Occipital lobe (tissue), 1 donor: ENCODE measurements at regions not wholly inside any gene's neighbourhood (a gene's known extent, or its start where the extent isn't known, plus 50 kb on each side); places are given as distances from the start of the nearest gene placed in this dataset.

Experiments used
- DNase-seq: peaks from one replicate; lab custom pipeline; 2025; lab: John Stamatoyannopoulos, UW

DNA sequence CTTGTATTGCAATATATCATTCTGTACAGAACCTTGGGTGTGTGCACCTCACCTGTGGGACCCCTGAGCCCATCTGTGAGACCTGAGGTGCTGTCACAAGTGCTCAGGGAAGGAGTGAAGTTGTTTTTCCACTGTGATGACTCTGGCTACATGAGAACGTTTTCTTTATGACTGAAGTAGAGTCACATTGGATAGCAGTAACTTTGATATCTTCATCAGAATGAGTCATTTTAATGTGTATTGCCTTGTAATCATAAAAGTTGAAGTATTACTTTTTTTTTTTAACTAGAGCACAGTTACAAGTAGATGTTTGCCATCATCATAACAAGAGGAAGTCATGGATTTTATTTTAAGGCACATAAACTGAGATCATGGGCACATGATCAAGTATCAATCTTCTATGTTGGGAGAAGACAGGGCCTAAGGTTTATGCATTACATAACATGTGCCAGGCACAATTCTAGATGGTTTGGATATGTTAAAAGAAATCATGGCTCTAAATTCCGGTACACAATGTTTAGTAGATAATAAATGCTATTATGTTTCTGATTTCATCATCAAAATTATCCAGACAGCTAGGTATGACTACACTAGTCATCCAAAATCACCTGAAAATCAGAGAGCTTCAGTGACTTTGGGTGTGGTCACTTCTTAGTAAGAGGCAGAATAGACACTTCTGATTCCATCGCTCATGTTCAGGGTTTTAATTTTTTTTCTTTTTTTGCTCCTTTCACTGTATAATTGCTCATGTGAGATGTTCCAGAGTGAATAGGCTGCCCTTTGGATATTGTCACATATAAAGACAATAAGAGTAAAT, 82.7 kb upstream of the KLF6 start:
- no peak for DNase-seq

DNA sequence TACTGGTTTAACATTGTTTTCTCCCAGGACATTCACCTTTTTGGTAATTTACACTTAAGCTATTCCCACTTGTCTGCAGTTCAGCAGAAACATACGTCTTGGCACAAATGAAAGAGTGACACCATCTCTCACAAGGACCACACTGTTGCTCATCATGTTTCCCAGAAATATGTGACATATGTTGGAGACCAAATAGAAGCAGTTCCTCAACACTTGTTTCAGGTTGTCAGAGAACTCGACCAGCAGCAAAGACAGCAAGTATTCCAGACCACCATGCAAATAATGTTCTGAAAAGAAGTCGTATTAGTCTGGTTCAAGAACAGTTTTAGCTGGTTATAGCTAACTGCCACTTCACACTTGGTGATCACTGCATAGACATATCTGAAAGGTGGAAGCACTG, 81.3 kb upstream of the KLF6 start:
- no peak for DNase-seq

DNA sequence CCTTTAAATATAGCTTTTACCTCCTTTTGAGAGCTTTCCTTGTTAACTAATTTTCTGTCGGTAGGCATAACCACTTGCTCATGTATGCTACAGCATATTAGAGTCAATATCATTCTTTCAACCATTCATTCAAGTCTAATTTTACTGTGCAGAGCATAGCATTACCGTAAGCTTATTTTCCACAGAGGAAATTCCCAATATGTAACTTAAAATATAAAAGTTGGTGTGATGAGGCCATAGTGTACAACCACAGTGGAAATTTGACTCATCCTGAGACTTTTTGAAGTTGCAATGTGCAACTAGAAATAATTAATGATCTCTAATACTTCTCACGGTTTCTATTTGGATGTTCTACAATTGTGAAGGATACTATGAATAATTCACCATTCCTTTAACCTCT, 80.6 kb upstream of the KLF6 start:
- no peak for DNase-seq

DNA sequence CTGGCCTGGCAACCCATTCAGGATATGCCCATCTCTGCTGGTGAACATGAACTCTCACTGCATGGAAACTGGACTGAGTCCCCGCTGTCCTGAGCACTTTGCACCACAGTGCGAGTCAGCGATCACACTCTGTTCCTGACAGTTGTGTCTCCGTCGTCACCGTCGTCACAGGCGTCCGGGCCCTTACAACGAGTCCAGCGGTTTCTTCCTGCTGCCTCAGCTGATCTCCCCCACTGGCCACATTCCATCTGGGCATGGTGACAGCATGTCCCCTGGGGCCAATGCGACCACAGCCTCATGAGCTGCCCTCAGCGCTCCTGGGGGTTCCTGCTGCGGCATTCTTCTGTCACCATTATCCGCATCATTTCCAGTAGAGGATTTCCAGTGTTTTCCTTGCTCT, 76.8 kb upstream of the KLF6 start:
- DNase-seq, result no peak

DNA sequence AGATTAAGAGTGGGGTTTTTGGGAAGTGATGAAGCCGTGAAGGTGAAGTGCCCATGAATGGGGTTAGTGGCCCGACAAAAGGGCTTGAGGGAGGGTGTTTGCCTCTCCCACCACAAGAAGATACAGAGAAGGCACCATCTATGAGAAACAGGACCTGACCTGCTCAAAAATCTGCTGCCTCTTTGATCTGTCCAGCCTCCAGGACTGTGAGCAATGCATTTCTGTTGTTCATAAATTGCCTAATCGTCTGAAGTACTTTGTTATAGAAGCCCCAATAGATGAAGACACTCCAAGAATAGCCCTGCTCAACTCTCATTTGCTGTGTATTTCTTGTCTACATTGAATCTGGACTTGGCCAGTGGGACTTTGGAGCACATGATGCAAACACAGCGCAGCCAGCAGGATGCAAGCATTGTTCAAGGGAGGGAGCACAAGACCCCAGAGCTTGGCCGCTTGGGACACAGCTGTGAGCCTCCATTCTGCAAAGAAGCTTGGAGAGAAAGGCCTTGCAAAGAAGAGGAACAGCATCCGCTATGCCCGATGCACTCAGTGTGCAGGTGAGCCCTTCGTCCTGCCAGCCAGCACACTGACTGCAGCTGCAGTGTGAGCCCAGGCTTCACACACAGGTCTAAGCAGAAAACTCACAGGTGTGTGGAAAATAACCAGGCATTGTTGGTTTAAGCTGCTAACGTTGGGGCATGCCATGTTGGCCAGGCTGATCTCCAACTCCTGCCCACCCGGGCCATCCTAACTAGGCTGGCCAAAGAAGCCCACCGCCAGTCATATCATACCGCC, 73.2 kb upstream of the KLF6 start:
- DNase-seq, result no peak

DNA sequence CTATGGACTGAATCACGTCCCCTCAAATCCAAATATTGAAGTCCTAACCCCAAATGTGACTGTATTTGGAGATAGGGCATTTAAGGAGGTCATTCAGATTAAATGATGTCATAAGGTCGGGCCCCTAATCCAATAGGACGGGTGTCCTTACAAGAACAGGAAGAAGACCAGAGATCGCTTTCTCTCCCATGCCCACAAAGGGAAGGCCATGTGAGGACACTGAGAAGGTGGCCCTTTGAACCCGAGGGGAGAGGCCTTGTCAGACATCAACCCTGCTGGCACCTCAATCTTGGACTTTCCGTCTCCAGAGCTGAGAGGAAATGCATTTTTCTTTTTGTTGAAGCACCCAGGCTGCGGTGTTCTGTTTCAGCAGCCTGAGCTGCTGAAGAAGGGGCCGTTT, 72.3 kb upstream of the KLF6 start:
- DNase-seq, result no peak

DNA sequence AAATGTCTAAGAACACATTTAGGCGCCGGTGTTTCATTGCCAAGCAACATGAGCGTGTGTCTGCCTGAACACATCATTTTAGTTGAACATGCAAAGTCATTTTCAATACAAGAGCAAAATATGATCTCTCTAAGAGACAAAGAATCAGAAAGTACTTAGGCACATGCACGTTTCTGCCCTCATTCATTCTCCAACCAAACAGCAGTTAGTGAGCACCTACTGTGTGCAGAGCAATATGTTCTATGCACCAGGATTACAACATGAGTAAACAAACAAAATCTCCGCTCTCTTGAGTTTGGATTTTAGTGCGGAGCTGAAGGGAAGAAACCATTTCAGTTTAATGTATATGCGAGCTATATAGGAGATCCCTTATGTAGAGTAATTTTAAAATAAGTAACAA, 71.6 kb upstream of the KLF6 start:
- DNase-seq, result no peak

DNA sequence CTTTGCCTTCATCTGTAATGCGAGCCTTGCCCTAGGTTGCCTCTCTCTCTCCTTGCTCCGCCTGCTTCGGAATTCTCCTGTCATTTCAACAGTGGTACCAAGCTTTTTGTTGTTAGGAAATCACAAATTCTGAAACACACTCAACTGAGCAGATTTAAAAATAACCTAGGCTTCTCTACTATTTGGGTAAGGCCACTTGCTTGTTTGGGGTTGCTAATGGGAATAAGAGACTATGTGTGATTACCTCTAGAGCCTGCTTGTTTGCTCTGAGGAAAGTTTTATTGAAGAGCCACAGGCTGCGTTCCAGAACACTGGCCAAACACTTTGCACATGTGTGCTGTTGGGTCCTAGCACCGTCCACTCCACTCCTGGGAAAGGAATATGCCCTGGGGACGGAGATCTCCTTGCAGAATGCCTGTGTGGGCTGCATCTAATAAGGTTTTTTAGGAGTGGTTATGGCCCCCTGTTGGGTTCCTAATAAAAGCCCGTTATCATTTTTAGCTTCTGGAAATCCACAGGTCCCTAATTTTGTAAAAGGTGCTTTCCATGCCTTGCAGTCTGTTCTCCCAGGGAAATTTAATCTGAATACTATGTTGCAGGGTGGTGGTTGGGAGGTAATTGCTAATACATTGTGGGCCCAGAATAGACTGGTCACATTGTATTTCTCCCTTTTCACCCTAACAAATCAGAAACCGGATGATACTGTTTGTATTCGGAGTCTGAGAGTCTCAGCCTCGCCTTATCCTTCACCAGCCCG, 68.7 kb upstream of the KLF6 start:
- no peak for DNase-seq

DNA sequence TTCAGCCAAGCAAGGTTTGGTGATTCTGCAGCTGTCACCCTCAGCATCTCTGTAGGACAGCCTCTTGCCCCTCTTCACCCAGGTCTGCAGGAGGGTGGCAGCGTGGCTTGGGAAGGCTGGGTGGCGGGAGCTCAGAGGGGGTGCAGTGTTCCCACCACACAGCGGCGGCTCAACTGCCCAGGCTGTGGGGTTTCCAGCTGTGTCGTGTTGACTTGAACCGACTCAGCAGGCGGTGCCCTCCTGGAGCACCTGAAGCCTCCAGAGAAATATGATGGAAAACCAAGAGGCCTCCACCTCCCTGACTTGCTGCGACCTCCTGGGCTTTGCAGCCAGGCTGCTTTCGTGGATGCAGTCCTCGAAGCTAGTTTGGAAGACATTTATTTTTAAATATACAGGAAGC, 68.0 kb upstream of the KLF6 start:
- no peak for DNase-seq

DNA sequence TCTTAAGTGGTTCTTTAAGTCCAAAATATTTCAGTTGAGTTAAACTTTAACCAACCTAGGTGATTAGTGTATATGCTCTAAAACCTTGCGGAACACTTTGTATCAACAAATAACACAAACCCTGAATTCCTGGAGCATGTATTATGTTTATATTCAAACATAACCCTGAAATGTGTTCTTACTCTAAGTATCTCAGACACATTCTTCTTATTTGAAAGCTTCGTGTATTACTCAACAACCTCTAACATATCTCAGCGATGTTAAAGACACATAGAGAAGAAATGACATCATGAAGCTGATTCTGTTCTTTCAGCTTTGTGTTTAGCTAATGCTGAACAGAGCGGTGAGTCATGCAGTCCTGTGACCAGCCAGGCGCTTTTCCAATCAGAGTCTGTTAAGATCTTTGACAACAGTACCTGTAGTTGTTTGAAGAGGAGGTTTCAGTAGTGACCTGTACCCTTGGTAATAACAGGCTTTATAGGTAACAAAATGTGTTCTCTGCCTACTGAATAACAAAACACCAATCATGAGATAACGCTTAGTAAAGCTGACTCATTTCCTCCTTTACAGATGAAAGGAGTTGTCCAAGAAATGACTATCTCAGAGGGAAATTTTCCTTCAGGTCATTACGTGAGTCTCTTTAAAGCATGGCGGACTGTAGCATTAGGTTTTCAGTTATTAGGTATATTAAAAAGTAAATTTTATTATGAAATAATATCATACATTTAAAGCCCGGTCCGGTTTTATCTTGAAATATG, 67.3 kb upstream of the KLF6 start:
- peak; percentile 8 for DNase-seq

DNA sequence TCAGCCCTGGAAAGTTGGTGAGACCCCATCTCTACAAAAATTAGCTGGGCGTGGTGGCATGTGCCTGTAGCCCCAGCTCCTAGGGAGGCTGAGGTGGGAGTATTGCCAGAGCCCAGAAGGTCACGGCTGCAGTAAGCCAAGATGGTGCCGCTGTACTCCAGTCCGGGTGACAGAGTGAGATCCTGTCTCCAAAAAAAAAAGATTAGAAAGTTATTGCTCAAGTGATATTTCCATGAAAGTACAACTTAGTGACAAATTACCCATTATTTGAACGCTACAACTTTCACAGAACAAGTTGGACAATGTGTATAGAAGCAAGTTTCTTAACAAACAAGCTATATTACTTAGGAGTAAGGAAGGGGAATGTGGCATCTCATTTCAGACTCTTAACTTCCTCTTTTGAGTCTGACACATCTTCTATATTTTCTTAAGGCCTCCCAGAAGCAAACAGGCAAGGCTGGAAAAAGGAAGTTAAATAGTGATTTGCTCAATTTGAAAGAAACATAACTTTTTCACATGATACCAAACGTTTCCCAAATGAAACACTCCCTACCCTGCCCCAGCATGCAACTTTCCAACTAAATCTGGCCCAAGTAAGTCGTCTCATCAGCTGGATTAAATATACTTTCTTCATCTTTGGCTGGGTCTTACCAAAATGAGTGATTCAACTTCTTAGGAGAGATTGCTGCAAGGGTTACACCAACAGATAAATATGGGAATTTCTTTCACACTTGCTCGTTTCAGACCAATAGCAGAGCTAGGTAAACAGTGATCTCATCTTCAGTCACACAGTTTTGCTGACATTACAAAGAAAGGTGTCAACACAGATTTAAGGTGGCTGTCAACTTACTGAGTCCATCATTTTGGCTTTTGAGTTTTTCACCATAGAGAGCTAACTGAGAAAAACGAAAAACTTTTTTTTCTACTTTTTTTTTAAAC, 66.3 kb upstream of the KLF6 start:
- DNase-seq, result no peak

DNA sequence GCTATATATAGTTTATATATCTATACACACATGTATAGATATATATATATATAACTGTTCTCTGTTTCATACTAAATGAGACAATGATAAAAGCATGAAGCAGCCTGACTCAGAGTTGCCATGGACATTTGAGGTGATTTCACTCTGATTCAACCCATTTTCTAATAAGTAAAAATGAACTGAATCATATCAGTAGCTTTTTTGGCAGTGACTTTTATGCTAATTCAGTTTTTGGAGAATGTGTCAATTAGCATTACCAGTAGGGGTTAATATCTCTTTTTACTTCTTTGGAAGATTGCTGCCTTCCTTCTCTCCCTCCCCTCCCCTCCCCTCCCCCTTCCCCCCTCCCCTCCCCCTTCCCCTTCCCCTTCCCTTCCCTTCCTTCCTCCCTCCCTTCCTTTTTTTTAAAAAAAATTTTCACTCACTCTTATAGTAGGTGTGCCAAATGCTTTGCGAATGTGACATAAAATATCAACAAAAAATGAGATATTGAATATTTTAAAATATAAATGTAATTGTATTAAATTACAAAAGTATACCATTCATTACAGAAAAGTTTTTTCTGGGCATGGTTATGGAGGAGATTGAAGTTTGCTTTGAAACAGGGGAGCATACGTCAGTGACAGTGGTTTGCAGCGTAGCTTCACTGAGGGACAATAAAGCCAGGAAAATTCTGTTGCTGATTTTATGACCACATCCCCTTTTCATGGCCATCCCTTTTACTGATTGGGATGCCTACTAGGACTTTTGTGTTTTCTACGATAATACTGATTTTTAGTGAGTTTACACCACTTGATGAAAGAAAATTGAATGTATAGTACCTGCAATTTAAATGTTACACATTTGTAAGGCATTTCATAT, 64.0 kb upstream of the KLF6 start:
- no peak for DNase-seq

DNA sequence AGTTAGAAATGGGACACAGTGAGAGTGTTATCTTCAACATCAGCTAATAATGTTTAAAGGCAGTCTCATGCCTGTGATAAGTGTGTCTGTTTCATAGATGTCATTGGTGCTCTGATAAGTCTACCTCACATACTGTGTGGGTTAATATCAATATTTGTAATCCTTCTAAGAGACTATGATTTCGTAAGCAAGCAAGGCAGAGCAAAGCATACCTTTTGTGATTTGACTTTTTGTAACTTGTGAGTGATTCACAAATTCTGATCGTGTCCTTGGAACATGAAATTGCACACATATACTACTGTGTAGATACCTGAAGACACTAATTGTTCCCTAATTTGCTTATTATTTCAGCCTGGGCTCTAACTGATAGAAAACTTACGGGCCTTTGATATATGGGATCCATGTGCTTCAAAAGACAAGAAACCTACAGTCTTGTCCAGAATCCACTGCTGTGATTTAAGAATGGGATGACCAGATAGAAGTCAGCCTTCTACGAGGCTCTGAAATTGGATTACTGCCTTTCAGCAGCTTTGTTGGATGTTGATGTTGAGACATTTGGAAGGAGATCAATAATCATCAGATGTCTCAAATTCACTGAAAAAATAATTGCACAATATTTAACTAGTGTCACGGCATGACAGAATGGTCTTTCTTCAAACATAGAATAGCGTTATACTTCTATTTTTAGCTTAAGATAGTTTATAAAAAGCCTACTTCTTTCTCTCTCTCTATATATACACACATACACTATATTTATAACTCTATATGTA, 63.2 kb upstream of the KLF6 start:
- DNase-seq, result no peak

DNA sequence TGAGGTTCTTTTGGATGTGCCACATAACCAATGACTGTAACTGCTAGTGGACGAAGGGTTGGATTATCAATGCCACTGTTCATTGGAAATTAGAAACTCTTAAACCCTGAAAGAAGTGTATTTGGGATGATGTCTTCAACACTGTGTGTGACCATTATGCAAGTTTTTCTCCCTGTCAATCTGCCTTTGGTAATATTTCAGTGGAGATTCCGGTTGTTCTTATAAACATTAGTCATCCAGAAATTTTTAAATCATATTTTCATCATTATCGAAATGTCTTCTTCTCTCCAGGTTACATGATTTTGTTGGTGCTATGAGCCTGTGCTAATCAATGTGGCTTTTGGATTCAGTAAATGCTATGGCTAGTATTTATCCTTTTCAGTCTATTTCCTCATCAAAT, 61.7 kb upstream of the KLF6 start:
- no peak for DNase-seq

DNA sequence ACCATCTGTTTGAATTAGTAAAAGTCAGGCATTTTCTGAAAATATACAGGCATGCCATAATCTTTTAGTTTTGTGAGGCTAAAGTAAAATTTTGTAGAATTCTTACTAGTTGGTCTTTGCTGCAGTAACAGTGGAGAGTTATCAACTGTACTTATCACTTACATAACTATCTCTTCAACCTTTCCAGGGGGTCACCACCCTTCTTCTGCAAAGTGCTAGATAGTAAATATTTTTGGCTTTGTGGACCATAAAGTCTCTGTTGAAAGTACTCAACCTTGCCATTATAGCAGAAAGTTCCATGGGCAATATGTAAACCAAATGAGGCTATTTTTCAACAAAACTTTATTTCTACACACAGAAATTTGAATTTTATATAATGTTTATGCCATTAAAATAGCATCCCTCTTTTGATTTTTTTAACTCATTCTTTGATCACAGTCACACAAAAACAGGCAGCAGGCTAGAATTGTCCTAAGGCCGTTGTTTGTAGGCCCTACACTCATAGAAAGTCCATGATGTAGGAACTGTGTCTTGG, 59.5 kb upstream of the KLF6 start:
- DNase-seq, result no peak

DNA sequence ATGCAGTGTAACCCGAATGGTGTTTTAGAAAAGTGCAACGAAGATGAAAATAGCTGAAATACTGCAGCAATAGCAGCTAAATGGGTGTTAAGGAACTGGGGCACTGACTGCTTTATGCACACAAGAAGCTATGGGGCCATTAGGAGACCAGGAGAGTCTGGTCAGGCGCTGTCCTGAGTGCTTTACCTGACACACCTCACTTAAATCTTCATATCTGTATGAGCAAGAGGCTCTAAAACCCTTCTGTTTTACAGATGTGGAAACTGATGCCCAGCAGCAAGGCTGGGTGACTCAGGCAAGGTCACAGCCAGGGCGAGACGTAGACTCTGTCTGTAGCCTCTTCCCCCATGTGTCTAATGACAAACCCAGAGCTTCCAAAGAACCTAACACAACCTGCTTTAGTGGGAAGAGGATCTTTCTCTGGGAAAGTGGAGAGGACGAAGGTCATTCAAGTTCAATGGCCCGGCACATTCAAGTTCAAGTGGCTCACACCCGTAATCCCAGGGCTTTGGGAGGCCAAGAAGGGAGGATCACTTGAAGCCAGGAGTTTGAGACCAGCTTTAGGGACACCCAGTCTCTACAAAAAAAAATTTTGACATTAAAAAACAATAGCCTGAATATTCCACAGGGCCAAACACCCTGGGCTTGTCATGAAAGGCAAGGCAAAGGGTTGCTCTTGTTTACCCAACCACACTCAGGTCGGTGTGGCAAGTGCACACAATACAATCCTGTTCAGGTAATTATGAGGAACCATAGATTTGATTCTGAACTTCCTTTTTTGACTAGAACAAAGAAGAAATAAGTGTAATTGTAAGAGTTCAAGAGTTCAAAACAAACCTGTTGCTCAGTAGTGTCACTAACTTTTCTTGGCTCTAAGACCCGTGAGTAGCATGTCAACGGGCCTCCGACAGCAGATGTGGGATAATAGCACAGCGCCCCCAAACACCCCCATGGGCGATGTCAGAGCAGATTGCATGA, 53.7 kb upstream of the KLF6 start:
- DNase-seq, result no peak
